GM18498 (cell line): ENCODE measurements at regions not wholly inside any gene's neighbourhood (a gene's known extent, or its start where the extent isn't known, plus 50 kb on each side); places are given as distances from the start of the nearest gene placed in this dataset.

ENCODE experiments used
- ATAC-seq: cut with Tn5 transposase; IDR thresholded peaks from one replicate; pipeline ENCODE4 v1.9.1; 2021; ENCODE audit warnings: mild to moderate bottlenecking, moderate library complexity; ENCODE audit not compliant: unreplicated experiment

DNA sequence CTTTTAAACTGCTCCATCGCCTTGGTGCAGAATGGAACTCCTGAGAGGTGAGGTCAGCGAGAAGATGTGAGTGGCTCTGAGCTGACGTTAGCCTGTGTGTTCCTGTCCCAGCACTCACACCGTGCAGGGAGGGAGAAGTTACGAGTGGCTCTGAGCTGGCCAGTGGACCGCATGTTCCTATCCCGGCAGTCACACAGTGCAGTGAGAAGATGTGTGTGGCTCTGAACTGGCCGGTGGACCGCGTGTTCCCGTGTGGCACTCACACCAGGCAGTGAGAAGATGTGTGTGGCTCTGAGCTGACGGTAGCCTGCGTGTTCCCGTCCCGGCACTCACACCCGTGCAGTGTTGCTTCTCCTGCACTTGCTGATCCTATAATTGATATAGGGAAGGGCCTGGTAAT, 59.9 kb downstream of the VCPKMT start:
- no peak for ATAC-seq

DNA sequence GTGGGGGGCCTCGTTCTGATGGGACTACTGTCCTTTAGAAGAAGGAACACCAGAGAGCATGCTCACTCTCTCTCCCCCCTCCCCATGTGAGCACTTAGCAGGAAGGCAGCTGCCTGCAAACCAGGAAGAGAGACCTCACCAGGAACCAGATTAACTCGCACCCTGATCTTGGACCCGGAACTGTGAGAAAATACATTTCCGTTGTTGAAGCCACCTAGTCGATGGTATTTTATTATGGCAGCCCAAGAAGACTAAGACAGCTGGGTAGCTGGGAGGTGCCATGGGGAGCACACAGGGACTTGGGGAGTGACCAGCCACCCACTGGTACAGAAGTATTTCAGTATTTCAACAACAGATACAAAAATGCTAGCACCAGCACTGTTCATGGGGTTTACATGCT, 59.0 kb downstream of the VCPKMT start:
- ATAC-seq: no peak

DNA sequence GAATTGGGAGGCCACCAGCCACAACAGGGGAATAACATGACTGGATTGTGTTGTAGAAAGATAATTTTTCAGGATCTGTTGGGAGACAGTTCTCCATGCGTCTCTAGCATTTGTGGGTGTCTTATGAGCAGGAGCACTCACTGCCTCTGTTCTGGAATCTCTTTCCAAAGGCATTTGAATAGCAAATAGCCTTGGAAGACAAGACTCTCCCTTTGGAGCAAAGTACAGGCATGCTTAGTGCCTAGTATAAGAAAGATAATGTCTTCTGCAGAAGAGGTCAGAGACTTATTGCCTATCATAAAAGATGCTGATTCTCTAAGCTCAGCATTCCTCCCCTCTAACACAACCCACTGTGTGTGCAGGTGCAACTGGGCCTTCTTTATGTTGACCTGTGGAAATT, 58.3 kb downstream of the VCPKMT start:
- no peak for ATAC-seq
